ENCODE measurements at regions not wholly inside any gene's neighbourhood (a gene's known extent, or its start where the extent isn't known, plus 50 kb on each side); places are given as distances from the start of the nearest gene placed in this dataset.

GRCh38 chr2:84327645-84328249 lies 131.3 kb downstream of the SUCLG1 start:
- no peak overlapping the region for H3K4me2 ChIP-seq (ENCODE audit: low read length)
- H3K27ac ChIP-seq (ENCODE audit: low read length): no peak overlapping the region
- no peaks in the 10 kb centered on the region for H4K20me1 ChIP-seq (ENCODE audit: low read length)
- ChIA-PET CTCF (no interaction called here), POLR2A (ENCODE audit: unreplicated experiment) (no interaction called here)
- no peak for DNase-seq
- H2AFZ ChIP-seq (ENCODE audit: low read length): no peak overlapping the region
- H3K9me3 ChIP-seq (ENCODE audit: low read length): no peaks in the 10 kb centered on the region
- no peak for TF ChIP-seq EZH2phosphoT487 (IDR thresholded peaks at IDR 0.05; ENCODE audit: borderline replicate concordance, low read length)
- no peak for TF ChIP-seq EZH2 (IDR thresholded peaks at IDR 0.05; ENCODE audit: low read length, unreplicated experiment)
- no peak for TF ChIP-seq CTCF (conservative IDR thresholded peaks at IDR 0.05; ENCODE audit: low read depth, low read length)
- no peaks in the 10 kb centered on the region for H3K9me2 ChIP-seq (replicated peaks; ENCODE audit: low read length)
- H3K4me3 ChIP-seq (ENCODE audit: low read length): no peak overlapping the region
- H3K9ac ChIP-seq (ENCODE audit: low read length): no peak overlapping the region
- intact Hi-C loops (cut with micrococcal nuclease): no loop called here
- H3K36me3 ChIP-seq (ENCODE audit: low read depth, low read length): no peaks in the 10 kb centered on the region
- BruUV-seq (replicated peaks): no TSS peak
- ATAC-seq: no peak
- H3K27me3 ChIP-seq (ENCODE audit: low read length): peaks cover 24% of the 10 kb centered on the region
- H3F3A ChIP-seq (ENCODE audit: low read length, unreplicated experiment): no peaks in the 10 kb centered on the region
- no peaks in the 10 kb centered on the region for H3K4me1 ChIP-seq (ENCODE audit: insufficient read depth, low read length)
- H3K79me2 ChIP-seq (ENCODE audit: low read length): no peaks in the 10 kb centered on the region

- H3K9me2 ChIP-seq (replicated peaks; ENCODE audit: low read length): no peaks in the 10 kb centered on the region
- intact Hi-C loops (cut with micrococcal nuclease): no loop called here
- H3K4me3 ChIP-seq (ENCODE audit: low read length): no peak overlapping the region
- no peaks in the 10 kb centered on the region for H3K4me1 ChIP-seq (ENCODE audit: insufficient read depth, low read length)
- no peak overlapping the region for H3K9ac ChIP-seq (ENCODE audit: low read length)
- H3K27ac ChIP-seq (ENCODE audit: low read length): no peak overlapping the region
- H3K4me2 ChIP-seq (ENCODE audit: low read length): no peak overlapping the region
- DNase-seq: no peak
- H3K27me3 ChIP-seq (ENCODE audit: low read length): peaks cover 32% of the 10 kb centered on the region
- no peaks in the 10 kb centered on the region for H3K79me2 ChIP-seq (ENCODE audit: low read length)
- CTCF ChIA-PET: no interaction called here
- no peaks in the 10 kb centered on the region for H4K20me1 ChIP-seq (ENCODE audit: low read length)
- H2AFZ ChIP-seq (ENCODE audit: low read length): no peak overlapping the region
- no peaks in the 10 kb centered on the region for H3K36me3 ChIP-seq (ENCODE audit: low read depth, low read length)
- H3K9me3 ChIP-seq (ENCODE audit: low read length): no peaks in the 10 kb centered on the region
- BruUV-seq (replicated peaks): no TSS peak
- TF ChIP-seq EZH2 (IDR thresholded peaks at IDR 0.05; ENCODE audit: low read length, unreplicated experiment): no peak
- TF ChIP-seq EZH2phosphoT487 (IDR thresholded peaks at IDR 0.05; ENCODE audit: borderline replicate concordance, low read length): no peak
- no peak for TF ChIP-seq CTCF (conservative IDR thresholded peaks at IDR 0.05; ENCODE audit: low read depth, low read length)
- ATAC-seq: no peak
- H3F3A ChIP-seq (ENCODE audit: low read length, unreplicated experiment): no peaks in the 10 kb centered on the region
- POLR2A ChIA-PET (ENCODE audit: unreplicated experiment): no interaction called here
Observed at GRCh38 chr2:84326831-84327432, 132.1 kb downstream of the SUCLG1 start.

GRCh38 chr2:84323890-84324289 lies 135.2 kb downstream of the SUCLG1 start:
- no peaks in the 10 kb centered on the region for H4K20me1 ChIP-seq (ENCODE audit: low read length)
- H3K27ac ChIP-seq (ENCODE audit: low read length): no peak overlapping the region
- BruUV-seq (replicated peaks): no TSS peak
- POLR2A ChIA-PET (ENCODE audit: unreplicated experiment): no interaction called here
- H3K4me1 ChIP-seq (ENCODE audit: insufficient read depth, low read length): no peaks in the 10 kb centered on the region
- no peaks in the 10 kb centered on the region for H3K9me3 ChIP-seq (ENCODE audit: low read length)
- DNase-seq (no peak), ATAC-seq (no peak)
- no peak overlapping the region for H3K4me3 ChIP-seq (ENCODE audit: low read length)
- no peak overlapping the region for H3K4me2 ChIP-seq (ENCODE audit: low read length)
- H3K9me2 ChIP-seq (replicated peaks; ENCODE audit: low read length): no peaks in the 10 kb centered on the region
- CTCF ChIA-PET: no interaction called here
- peaks cover 50% of the 10 kb centered on the region for H3K27me3 ChIP-seq (ENCODE audit: low read length)
- TF ChIP-seq CTCF (conservative IDR thresholded peaks at IDR 0.05; ENCODE audit: low read depth, low read length): no peak
- TF ChIP-seq EZH2 (IDR thresholded peaks at IDR 0.05; ENCODE audit: low read length, unreplicated experiment): no peak
- TF ChIP-seq EZH2phosphoT487 (IDR thresholded peaks at IDR 0.05; ENCODE audit: borderline replicate concordance, low read length): no peak
- intact Hi-C loops (cut with micrococcal nuclease): no loop called here
- no peak overlapping the region for H3K9ac ChIP-seq (ENCODE audit: low read length)
- no peak overlapping the region for H2AFZ ChIP-seq (ENCODE audit: low read length)
- no peaks in the 10 kb centered on the region for H3K36me3 ChIP-seq (ENCODE audit: low read depth, low read length)
- no peaks in the 10 kb centered on the region for H3F3A ChIP-seq (ENCODE audit: low read length, unreplicated experiment)
- no peaks in the 10 kb centered on the region for H3K79me2 ChIP-seq (ENCODE audit: low read length)
